Central memory CD4-positive, alpha-beta T cell (primary cell): ENCODE measurements at regions not wholly inside any gene's neighbourhood (a gene's known extent, or its start where the extent isn't known, plus 50 kb on each side); places are given as distances from the start of the nearest gene placed in this dataset.

Experiments used
- DNase-seq: peaks from one replicate; pipeline ENCODE4 v3.0.0; 2022

GRCh38 chr1:234535763-234536515, 57.0 kb upstream of the TARBP1 start:
- no peak for DNase-seq

- no peak for DNase-seq
Measured at GRCh38 chr1:234535218-234535617, 56.2 kb upstream of the TARBP1 start.

- no peak for DNase-seq
Measured at GRCh38 chr1:234533975-234534876, 55.2 kb upstream of the TARBP1 start.

- no peak for DNase-seq
Measured at GRCh38 chr1:234533034-234533891, 54.3 kb upstream of the TARBP1 start.

GRCh38 chr1:234532503-234532922, 53.5 kb upstream of the TARBP1 start:
- no peak for DNase-seq

- no peak for DNase-seq
Measured at GRCh38 chr1:234531151-234531635, 52.2 kb upstream of the TARBP1 start.

- no peak for DNase-seq
Measured at GRCh38 chr1:234530672-234531071, 51.7 kb upstream of the TARBP1 start.

- no peak for DNase-seq
Measured at GRCh38 chr1:234529950-234530237, 50.9 kb upstream of the TARBP1 start.

GRCh38 chr1:234529095-234529949, 50.3 kb upstream of the TARBP1 start:
- no peak for DNase-seq
